ENCODE measurements at regions not wholly inside any gene's neighbourhood (a gene's known extent, or its start where the extent isn't known, plus 50 kb on each side); places are given as distances from the start of the nearest gene placed in this dataset.

DNA sequence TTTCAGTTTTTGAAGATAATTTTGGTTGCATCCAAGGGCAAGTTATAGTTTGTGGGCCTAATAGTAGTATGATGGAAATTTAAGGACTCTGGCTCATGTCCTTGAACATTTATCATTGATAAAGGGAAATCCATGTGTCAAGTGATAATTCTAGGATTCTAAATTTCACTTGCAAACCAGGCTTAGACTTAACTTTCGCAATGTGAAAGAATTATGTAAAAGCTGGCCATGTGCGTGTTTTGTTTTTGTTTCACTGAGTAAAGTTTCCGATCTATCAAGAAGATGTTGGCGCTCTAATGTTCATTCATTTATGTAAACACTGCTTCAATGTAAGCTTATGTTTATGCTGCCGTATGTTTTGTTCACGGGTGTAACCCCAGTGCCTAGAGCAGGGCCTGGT, 302.0 kb downstream of the SOX4 start:
- Histone ChIP-seq H3K9ac (ENCODE audit: low read length) (no peak overlapping the region), H3K4me2 (ENCODE audit: low read depth, low read length) (no peak overlapping the region), H3K79me2 (ENCODE audit: low read length) (no peaks in the 10 kb centered on the region), H3K36me3 (replicated peaks; ENCODE audit: insufficient read depth, low read length) (no peaks in the 10 kb centered on the region), H3K4me3 (ENCODE audit: low read length) (no peak overlapping the region), H3K9me3 (replicated peaks; ENCODE audit: insufficient read depth, low read length) (no peaks in the 10 kb centered on the region), H3K27me3 (replicated peaks; ENCODE audit: insufficient read depth, low read length) (no peaks in the 10 kb centered on the region), H2AFZ (ENCODE audit: low read length) (no peak overlapping the region), H4K20me1 (ENCODE audit: insufficient read depth, low read length) (no peaks in the 10 kb centered on the region), H3K9me2 (replicated peaks; ENCODE audit: insufficient read depth, low read length) (no peaks in the 10 kb centered on the region), H3K27ac (ENCODE audit: low read length) (no peak overlapping the region), H3K4me1 (ENCODE audit: low read length) (no peaks in the 10 kb centered on the region), H3F3A (ENCODE audit: insufficient read depth, low read length) (no peaks in the 10 kb centered on the region)
- TF ChIP-seq EZH2 (optimal IDR thresholded peaks at IDR 0.05; ENCODE audit: low read depth, low read length) (no peak), EZH2phosphoT487 (IDR thresholded peaks at IDR 0.05; ENCODE audit: low read length) (no peak)
- TF ChIP-seq, protein P1, sequence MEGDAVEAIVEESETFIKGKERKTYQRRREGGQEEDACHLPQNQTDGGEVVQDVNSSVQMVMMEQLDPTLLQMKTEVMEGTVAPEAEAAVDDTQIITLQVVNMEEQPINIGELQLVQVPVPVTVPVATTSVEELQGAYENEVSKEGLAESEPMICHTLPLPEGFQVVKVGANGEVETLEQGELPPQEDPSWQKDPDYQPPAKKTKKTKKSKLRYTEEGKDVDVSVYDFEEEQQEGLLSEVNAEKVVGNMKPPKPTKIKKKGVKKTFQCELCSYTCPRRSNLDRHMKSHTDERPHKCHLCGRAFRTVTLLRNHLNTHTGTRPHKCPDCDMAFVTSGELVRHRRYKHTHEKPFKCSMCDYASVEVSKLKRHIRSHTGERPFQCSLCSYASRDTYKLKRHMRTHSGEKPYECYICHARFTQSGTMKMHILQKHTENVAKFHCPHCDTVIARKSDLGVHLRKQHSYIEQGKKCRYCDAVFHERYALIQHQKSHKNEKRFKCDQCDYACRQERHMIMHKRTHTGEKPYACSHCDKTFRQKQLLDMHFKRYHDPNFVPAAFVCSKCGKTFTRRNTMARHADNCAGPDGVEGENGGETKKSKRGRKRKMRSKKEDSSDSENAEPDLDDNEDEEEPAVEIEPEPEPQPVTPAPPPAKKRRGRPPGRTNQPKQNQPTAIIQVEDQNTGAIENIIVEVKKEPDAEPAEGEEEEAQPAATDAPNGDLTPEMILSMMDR (IDR thresholded peaks at IDR 0.05; ENCODE audit: low read length), result no peak
- DNase-seq, result no peak

- no peaks in the 10 kb centered on the region for H3K9me2 ChIP-seq (replicated peaks; ENCODE audit: insufficient read depth, low read length)
- no peak for TF ChIP-seq EZH2phosphoT487 (IDR thresholded peaks at IDR 0.05; ENCODE audit: low read length)
- TF ChIP-seq, protein P1 (IDR thresholded peaks at IDR 0.05; ENCODE audit: low read length), result no peak
These were observed 304.7 kb downstream of the SOX4 start for GRCh38 chr6:21898107-21898796.

GRCh38 chr6:21899708-21900107, 306.2 kb downstream of the SOX4 start:
- DNase-seq, result no peak
- no peak for TF ChIP-seq EZH2 (optimal IDR thresholded peaks at IDR 0.05; ENCODE audit: low read depth, low read length)
- no peak for TF ChIP-seq EZH2phosphoT487 (IDR thresholded peaks at IDR 0.05; ENCODE audit: low read length)
- TF ChIP-seq, protein P1 (IDR thresholded peaks at IDR 0.05; ENCODE audit: low read length), result no peak
- H3K4me3 ChIP-seq (ENCODE audit: low read length), result no peak overlapping the region
- H3F3A ChIP-seq (ENCODE audit: insufficient read depth, low read length), result no peaks in the 10 kb centered on the region
- H3K79me2 ChIP-seq (ENCODE audit: low read length), result no peaks in the 10 kb centered on the region
- H3K4me1 ChIP-seq (ENCODE audit: low read length), result no peaks in the 10 kb centered on the region
- H3K4me2 ChIP-seq (ENCODE audit: low read depth, low read length), result no peak overlapping the region
- H3K27me3 ChIP-seq (replicated peaks; ENCODE audit: insufficient read depth, low read length), result no peaks in the 10 kb centered on the region
- H3K27ac ChIP-seq (ENCODE audit: low read length), result no peak overlapping the region
- H4K20me1 ChIP-seq (ENCODE audit: insufficient read depth, low read length), result no peaks in the 10 kb centered on the region
- H3K36me3 ChIP-seq (replicated peaks; ENCODE audit: insufficient read depth, low read length), result no peaks in the 10 kb centered on the region
- no peak overlapping the region for H3K9ac ChIP-seq (ENCODE audit: low read length)
- no peak overlapping the region for H2AFZ ChIP-seq (ENCODE audit: low read length)
- no peaks in the 10 kb centered on the region for H3K9me2 ChIP-seq (replicated peaks; ENCODE audit: insufficient read depth, low read length)
- no peaks in the 10 kb centered on the region for H3K9me3 ChIP-seq (replicated peaks; ENCODE audit: insufficient read depth, low read length)

More at GRCh38 chr6:21898107-21898796, 304.7 kb downstream of the SOX4 start:
- no peak for DNase-seq
- no peaks in the 10 kb centered on the region for H3K79me2 ChIP-seq (ENCODE audit: low read length)
- H3K4me1 ChIP-seq (ENCODE audit: low read length), result no peaks in the 10 kb centered on the region
- no peak overlapping the region for H3K27ac ChIP-seq (ENCODE audit: low read length)
- no peak overlapping the region for H3K4me2 ChIP-seq (ENCODE audit: low read depth, low read length)
- no peaks in the 10 kb centered on the region for H4K20me1 ChIP-seq (ENCODE audit: insufficient read depth, low read length)
- no peak overlapping the region for H3K4me3 ChIP-seq (ENCODE audit: low read length)
- no peaks in the 10 kb centered on the region for H3K9me3 ChIP-seq (replicated peaks; ENCODE audit: insufficient read depth, low read length)
- H3K9ac ChIP-seq (ENCODE audit: low read length), result no peak overlapping the region
- H3K27me3 ChIP-seq (replicated peaks; ENCODE audit: insufficient read depth, low read length), result no peaks in the 10 kb centered on the region
- H2AFZ ChIP-seq (ENCODE audit: low read length), result no peak overlapping the region
- H3F3A ChIP-seq (ENCODE audit: insufficient read depth, low read length), result no peaks in the 10 kb centered on the region
- H3K36me3 ChIP-seq (replicated peaks; ENCODE audit: insufficient read depth, low read length), result no peaks in the 10 kb centered on the region

Data from MM.1S (cell line).